Thyroid gland (tissue), 4 donors: ENCODE measurements at regions not wholly inside any gene's neighbourhood (a gene's known extent, or its start where the extent isn't known, plus 50 kb on each side); places are given as distances from the start of the nearest gene placed in this dataset.

Experiments used
- DNase-seq, 2 donors: peaks; one replicate each; pipeline ENCODE4 v3.0.0-alpha.2; 2019
- H3K27ac ChIP-seq, 3 donors: fragments of 200-600 bp; sonication (generic); 1 replicate in 2 of 3; 2 replicates in 1 of 3; pipeline ENCODE4 v1.5.1; 2016 to 2019; ENCODE audit warnings: mild to moderate bottlenecking in 1 of 3, moderate library complexity in 1 of 3
- H3K27me3 ChIP-seq: fragments of 200-600 bp; sonication (generic); one replicate; pipeline ENCODE4 v1.5.1; 2019
- H3K36me3 ChIP-seq, 2 donors: fragments of 200-600 bp; sonication (generic); one replicate each; pipeline ENCODE4 v1.5.1; 2016 to 2019
- H3K4me1 ChIP-seq, 2 donors: fragments of 200-600 bp; sonication (generic); one replicate each; pipeline ENCODE4 v1.5.1; 2017 to 2019
- H3K4me3 ChIP-seq, 3 donors: fragments of 200-600 bp; sonication (generic); replicated peaks in 1 of 3; 1 replicate in 2 of 3; 2 replicates in 1 of 3; pipeline ENCODE4 v1.5.1; 2016; ENCODE audit warnings: mild to moderate bottlenecking in 1 of 3
- H3K9me3 ChIP-seq: fragments of 200-600 bp; sonication (generic); one replicate; pipeline ENCODE4 v1.5.1; 2017
- POLR2A ChIP-seq, 2 donors: fragments of 450-650 bp; IDR thresholded peaks; one replicate each; pipeline ENCODE4 v1.6.1; 2017; ENCODE audit warnings: antibody characterized with exemption in 2 of 2, mild to moderate bottlenecking in 2 of 2, moderate library complexity in 1 of 2
- WGBS, 2 donors: methylation state at CpG; one replicate each; pipeline ENCODE4 v1.1.5; 2017; 5-methylcytosine and 5-hydroxymethylcytosine counted together
- intact Hi-C: fragments of 100-400 bp; cut with DNase I; formaldehyde crosslinking; loops from one replicate; pipeline ENCODE4 v1.15.1; 2023
- TF ChIP-seq, protein P1 (sequence below), 6 experiments: fragments of 200-600 bp in 3 of 6; fragments of 450-650 bp in 3 of 6; sonication (generic) in 3 of 6; IDR thresholded peaks; one replicate each; pipeline ENCODE4 v1.5.1; 2016 to 2019; ENCODE audit warnings: antibody characterized with exemption in 6 of 6, mild to moderate bottlenecking in 2 of 6, inconsistent platforms in 1 of 6, moderate library complexity in 1 of 6

- H3K9me3 ChIP-seq = no peaks in the 10 kb centered on the region
- TF ChIP-seq, protein P1, sequence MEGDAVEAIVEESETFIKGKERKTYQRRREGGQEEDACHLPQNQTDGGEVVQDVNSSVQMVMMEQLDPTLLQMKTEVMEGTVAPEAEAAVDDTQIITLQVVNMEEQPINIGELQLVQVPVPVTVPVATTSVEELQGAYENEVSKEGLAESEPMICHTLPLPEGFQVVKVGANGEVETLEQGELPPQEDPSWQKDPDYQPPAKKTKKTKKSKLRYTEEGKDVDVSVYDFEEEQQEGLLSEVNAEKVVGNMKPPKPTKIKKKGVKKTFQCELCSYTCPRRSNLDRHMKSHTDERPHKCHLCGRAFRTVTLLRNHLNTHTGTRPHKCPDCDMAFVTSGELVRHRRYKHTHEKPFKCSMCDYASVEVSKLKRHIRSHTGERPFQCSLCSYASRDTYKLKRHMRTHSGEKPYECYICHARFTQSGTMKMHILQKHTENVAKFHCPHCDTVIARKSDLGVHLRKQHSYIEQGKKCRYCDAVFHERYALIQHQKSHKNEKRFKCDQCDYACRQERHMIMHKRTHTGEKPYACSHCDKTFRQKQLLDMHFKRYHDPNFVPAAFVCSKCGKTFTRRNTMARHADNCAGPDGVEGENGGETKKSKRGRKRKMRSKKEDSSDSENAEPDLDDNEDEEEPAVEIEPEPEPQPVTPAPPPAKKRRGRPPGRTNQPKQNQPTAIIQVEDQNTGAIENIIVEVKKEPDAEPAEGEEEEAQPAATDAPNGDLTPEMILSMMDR (IDR thresholded peaks at IDR 0.05) = no peak
- no peak for TF ChIP-seq POLR2A (IDR thresholded peaks at IDR 0.05)
- 56 to 65% methylated on average over 1 of the region's 1 CpG for WGBS, 2 donors
- H3K27ac ChIP-seq = no peak overlapping the region
- H3K4me3 ChIP-seq = no peak overlapping the region
- no peaks in the 10 kb centered on the region for H3K36me3 ChIP-seq
- DNase-seq = no peak
- intact Hi-C loops = no loop called here
- no peaks in the 10 kb centered on the region for H3K4me1 ChIP-seq
- no peaks in the 10 kb centered on the region for H3K27me3 ChIP-seq
Observed at GRCh38 chr5:145551714-145552113, 283.4 kb downstream of the PRELID2 start.

GRCh38 chr5:145548097-145548496 is 287.0 kb downstream of the PRELID2 start:
- Histone ChIP-seq H3K4me3 (no peak overlapping the region), H3K27ac (no peak overlapping the region), H3K36me3 (no peaks in the 10 kb centered on the region), H3K4me1 (no peaks in the 10 kb centered on the region), H3K27me3 (no peaks in the 10 kb centered on the region), H3K9me3 (no peaks in the 10 kb centered on the region)
- TF ChIP-seq, protein P1 (IDR thresholded peaks at IDR 0.05) = no peak
- no peak for TF ChIP-seq POLR2A (IDR thresholded peaks at IDR 0.05)
- DNase-seq = no peak
- intact Hi-C loops = no loop called here

DNA sequence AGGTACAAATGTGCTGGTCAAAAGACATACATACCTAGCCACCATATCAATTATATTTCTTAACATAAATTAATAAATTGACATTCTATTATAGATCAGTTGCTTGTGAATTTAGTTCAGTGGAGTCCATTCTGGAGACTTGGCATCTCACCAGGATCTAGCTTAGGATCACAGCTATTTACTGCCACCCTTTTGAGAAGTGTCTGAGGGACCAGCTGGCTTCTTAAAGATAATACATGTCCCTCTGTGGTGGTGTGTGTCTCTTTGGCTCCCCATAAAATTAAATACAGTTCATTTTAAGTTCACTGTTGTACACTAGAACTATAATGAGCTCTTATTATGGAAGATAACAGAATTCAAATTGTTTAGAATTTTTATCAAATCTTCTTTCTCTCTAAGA is 290.7 kb downstream of the PRELID2 start:
- no peaks in the 10 kb centered on the region for H3K27me3 ChIP-seq
- no peaks in the 10 kb centered on the region for H3K4me1 ChIP-seq
- H3K36me3 ChIP-seq = no peaks in the 10 kb centered on the region
- intact Hi-C loops = no loop called here
- H3K4me3 ChIP-seq = no peak overlapping the region
- no peaks in the 10 kb centered on the region for H3K9me3 ChIP-seq
- TF ChIP-seq POLR2A (IDR thresholded peaks at IDR 0.05) = no peak
- TF ChIP-seq, protein P1 (IDR thresholded peaks at IDR 0.05) = no peak
- H3K27ac ChIP-seq = no peak overlapping the region
- DNase-seq = no peak

DNA sequence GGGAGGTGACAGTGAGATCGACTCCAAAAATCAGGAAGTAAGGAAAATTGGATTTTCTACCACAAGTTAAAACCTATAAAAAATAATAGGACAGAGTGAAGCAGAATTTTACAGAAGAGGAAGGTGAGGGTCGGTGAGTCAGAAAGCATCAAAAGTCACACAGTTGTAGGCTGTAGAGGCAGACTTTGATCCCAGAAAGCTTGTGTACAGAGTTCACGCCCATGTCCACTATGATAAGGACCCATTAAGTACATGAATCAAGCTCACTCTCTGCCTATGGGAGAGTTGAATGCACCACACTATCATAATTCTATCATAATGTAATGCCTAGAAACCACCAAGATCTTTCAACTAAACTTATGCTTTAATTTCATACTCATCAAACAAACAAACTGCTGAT is 291.2 kb downstream of the PRELID2 start:
- Histone ChIP-seq H3K27me3 (no peaks in the 10 kb centered on the region), H3K4me3 (no peak overlapping the region), H3K36me3 (no peaks in the 10 kb centered on the region), H3K4me1 (no peaks in the 10 kb centered on the region), H3K9me3 (no peaks in the 10 kb centered on the region), H3K27ac (no peak overlapping the region)
- DNase-seq = no peak
- 89 to 92% methylated on average over 3 of the region's 3 CpGs for WGBS, 2 donors
- no peak for TF ChIP-seq POLR2A (IDR thresholded peaks at IDR 0.05)
- TF ChIP-seq, protein P1 (IDR thresholded peaks at IDR 0.05) = no peak
- intact Hi-C loops = no loop called here

GRCh38 chr5:145540375-145540774 is 294.8 kb downstream of the PRELID2 start:
- no peak overlapping the region for H3K27ac ChIP-seq
- no peak overlapping the region for H3K4me3 ChIP-seq
- no peaks in the 10 kb centered on the region for H3K27me3 ChIP-seq
- intact Hi-C loops = no loop called here
- TF ChIP-seq POLR2A (IDR thresholded peaks at IDR 0.05) = no peak
- TF ChIP-seq, protein P1 (IDR thresholded peaks at IDR 0.05) = no peak
- WGBS, 2 donors = 82 to 92% methylated on average over 1 of the region's 1 CpG
- no peak for DNase-seq
- no peaks in the 10 kb centered on the region for H3K9me3 ChIP-seq
- no peaks in the 10 kb centered on the region for H3K36me3 ChIP-seq
- H3K4me1 ChIP-seq = no peaks in the 10 kb centered on the region
